Activated CD8-positive, alpha-beta memory T cell treated with anti-CD3 and anti-CD28 coated beads for 4 hours (primary cell): ENCODE measurements at regions not wholly inside any gene's neighbourhood (a gene's known extent, or its start where the extent isn't known, plus 50 kb on each side); places are given as distances from the start of the nearest gene placed in this dataset.

ENCODE experiments used
- DNase-seq, 2 donors: peaks; one replicate each; pipeline ENCODE4 v3.0.0-alpha.2; 2020; ENCODE audit warnings: low read depth in 2 of 2

- no peak for DNase-seq
Observed at GRCh38 chr4:152021788-152022438, 261.1 kb upstream of the GATB start.

- no peak for DNase-seq
Observed at GRCh38 chr4:152020073-152020472, 259.3 kb upstream of the GATB start.

GRCh38 chr4:152016303-152016620, 255.5 kb upstream of the GATB start:
- no peak for DNase-seq

GRCh38 chr4:152015597-152016302, 254.9 kb upstream of the GATB start:
- DNase-seq, result no peak

- DNase-seq, result peak in 1 of 2 donors; percentile 4
Observed at GRCh38 chr4:152014280-152014679, 253.5 kb upstream of the GATB start.

GRCh38 chr4:152011469-152011868, 250.7 kb upstream of the GATB start:
- no peak for DNase-seq

- DNase-seq, result no peak
Observed at GRCh38 chr4:152010710-152011079, 249.9 kb upstream of the GATB start.

- DNase-seq, result no peak
Observed at GRCh38 chr4:152009983-152010709, 249.3 kb upstream of the GATB start.

- DNase-seq, result no peak
Observed at GRCh38 chr4:152009031-152009670, 248.3 kb upstream of the GATB start.

- no peak for DNase-seq
Observed at GRCh38 chr4:152007111-152007510, 246.3 kb upstream of the GATB start.

- DNase-seq, result no peak
Observed at GRCh38 chr4:152004801-152005200, 244.0 kb upstream of the GATB start.

GRCh38 chr4:152000518-152000917, 239.7 kb upstream of the GATB start:
- DNase-seq, result no peak

GRCh38 chr4:151998723-151999122, 237.9 kb upstream of the GATB start:
- no peak for DNase-seq

- DNase-seq, result no peak
Observed at GRCh38 chr4:151997461-151997860, 236.7 kb upstream of the GATB start.

GRCh38 chr4:151994429-151994828, 233.6 kb upstream of the GATB start:
- DNase-seq, result no peak

- DNase-seq, result no peak
Observed at GRCh38 chr4:151993521-151993920, 232.7 kb upstream of the GATB start.

- no peak for DNase-seq
Observed at GRCh38 chr4:151992332-151993154, 231.7 kb upstream of the GATB start.

GRCh38 chr4:151991884-151992167, 231.0 kb upstream of the GATB start:
- no peak for DNase-seq

GRCh38 chr4:151991001-151991883, 230.4 kb upstream of the GATB start:
- DNase-seq, result no peak

GRCh38 chr4:151990201-151990600, 229.4 kb upstream of the GATB start:
- no peak for DNase-seq

GRCh38 chr4:151988591-151988990, 227.8 kb upstream of the GATB start:
- no peak for DNase-seq
